Spleen (tissue), 11 donors: ENCODE measurements at regions not wholly inside any gene's neighbourhood (a gene's known extent, or its start where the extent isn't known, plus 50 kb on each side); places are given as distances from the start of the nearest gene placed in this dataset.

ENCODE experiments used
- DNase-seq: peaks from one replicate; pipeline ENCODE4 v3.0.0-alpha.2; 2020
- H3K27ac ChIP-seq, 8 donors: fragments of 200-600 bp; sonication (generic) in 7 of 8; 1 replicate in 4 of 8; 2 replicates in 4 of 8; pipeline versions ENCODE4 v1.5.0 to v1.8.0; 2016 to 2021; ENCODE audit warnings: inconsistent platforms in 4 of 8, mild to moderate bottlenecking in 4 of 8, moderate library complexity in 1 of 8
- H3K27me3 ChIP-seq, 7 donors: fragments of 200-600 bp; sonication (generic) in 6 of 7; replicated peaks in 1 of 7; 1 replicate in 4 of 7; 2 replicates in 3 of 7; pipeline versions ENCODE4 v1.5.0 to v1.8.0; 2016 to 2021; ENCODE audit warnings: inconsistent platforms in 3 of 7, mild to moderate bottlenecking in 1 of 7
- H3K36me3 ChIP-seq, 6 donors: fragments of 200-600 bp; sonication (generic) in 5 of 6; 1 replicate in 4 of 6; 2 replicates in 2 of 6; pipeline versions ENCODE4 v1.5.0 to v1.8.0; 2016 to 2021; ENCODE audit warnings: inconsistent platforms in 2 of 6
- H3K4me1 ChIP-seq, 6 donors: fragments of 200-600 bp; sonication (generic) in 5 of 6; 1 replicate in 3 of 6; 2 replicates in 3 of 6; pipeline versions ENCODE4 v1.5.0 to v1.8.0; 2016 to 2021; ENCODE audit warnings: inconsistent platforms in 3 of 6
- H3K4me3 ChIP-seq, 8 donors: fragments of 200-600 bp; sonication (generic) in 7 of 8; 1 replicate in 4 of 8; 2 replicates in 4 of 8; pipeline versions ENCODE4 v1.5.0 to v1.8.0; 2016 to 2021; ENCODE audit warnings: inconsistent platforms in 4 of 8, mild to moderate bottlenecking in 4 of 8, moderate library complexity in 2 of 8
- H3K9me3 ChIP-seq, 8 donors: fragments of 200-600 bp; sonication (generic) in 7 of 8; 1 replicate in 4 of 8; 2 replicates in 4 of 8; pipeline versions ENCODE4 v1.5.0 to v1.8.0; 2016 to 2021; ENCODE audit warnings: inconsistent platforms in 4 of 8
- POLR2A ChIP-seq, 3 donors: fragments of 450-650 bp; IDR thresholded peaks; one replicate each; pipeline ENCODE4 v1.5.1; 2017; ENCODE audit warnings: antibody characterized with exemption in 3 of 3, mild to moderate bottlenecking in 1 of 3
- POLR2AphosphoS5 ChIP-seq, 3 donors: sonication (generic); formaldehyde crosslinking; IDR thresholded peaks; one replicate each; pipeline ENCODE4 v1.5.1; 2017; ENCODE audit warnings: antibody characterized with exemption in 3 of 3
- WGBS, 5 donors: extraction: QIAGEN DNeasy Blood & Tissue Kit in 3 of 5; methylation state at CpG; one replicate each; pipeline versions ENCODE4 v1.1.5 to v1.1.7; 2013 to 2018; 5-methylcytosine and 5-hydroxymethylcytosine counted together
- intact Hi-C: fragments of 100-400 bp; cut with DNase I; formaldehyde crosslinking; loops from one replicate; pipeline ENCODE4 v1.15.0; 2023; ENCODE audit warnings: low total_unique reads
- TF ChIP-seq, protein P1 (sequence below), 11 experiments: fragments of 200-600 bp in 7 of 11; fragments of 450-650 bp in 4 of 11; sonication (generic) in 4 of 11; IDR thresholded peaks in 8 of 11; conservative IDR thresholded peaks in 3 of 11; 1 replicate in 7 of 11; 2 replicates in 4 of 11; pipeline versions ENCODE4 v1.4.0 to v1.8.0; 2016 to 2021; ENCODE audit warnings: antibody characterized with exemption in 11 of 11, inconsistent platforms in 4 of 11, mild to moderate bottlenecking in 1 of 11
- donor health status: healthy with polysubstance abuse.
- donor health status: DM: no; HTN: no; CAD: no; lungs with moderate emphysema.
- donor health status: DM: no; HTN: no; CAD: no.
- donor health status: Bipolar disorder and iron deficiency.
- donor health status: healthy.
- donor health status: DM: no; HTN: no; CAD: no.
- donor health status: DM: yes; HTN: yes; CAD: no.

DNA sequence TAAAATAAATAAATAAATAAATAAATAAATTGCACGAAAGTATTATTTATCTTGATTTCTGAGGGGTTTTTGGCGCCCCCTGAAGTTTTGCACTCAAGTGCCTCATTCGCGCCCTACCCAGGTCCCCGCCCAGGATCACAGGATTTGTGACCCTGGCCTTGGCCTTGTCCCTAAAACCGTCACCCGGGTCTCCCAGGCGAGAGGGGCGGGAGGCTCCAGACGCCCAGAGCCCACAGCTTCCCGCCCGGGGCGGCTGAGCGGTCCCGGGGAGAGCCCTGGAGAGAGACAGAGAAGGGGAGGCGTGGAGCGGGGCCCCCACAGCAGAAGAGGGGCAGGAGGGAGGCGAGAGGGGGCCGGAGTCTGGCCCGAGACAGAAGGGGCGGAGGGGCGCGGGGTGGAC is 91.8 kb upstream of the CASZ1 start:
- Histone ChIP-seq H3K36me3 (no peaks in the 10 kb centered on the region), H3K27me3 (peaks cover 0 to 94% (median 56%) of the 10 kb centered on the region in 7 donors), H3K9me3 (no peaks in the 10 kb centered on the region), H3K27ac (no peak overlapping the region), H3K4me1 (peaks cover 0 to 6% (median 2%) of the 10 kb centered on the region in 6 donors), H3K4me3 (peak overlapping the region in 1 of 8 donors; percentile 35)
- intact Hi-C loops, result no loop called here
- WGBS, 5 donors, result 4 to 11% (median 4%) methylated on average over 18 to 23 of the region's 23 CpGs
- no peak for DNase-seq
- no peak for TF ChIP-seq POLR2A (IDR thresholded peaks at IDR 0.05)
- TF ChIP-seq, protein P1, sequence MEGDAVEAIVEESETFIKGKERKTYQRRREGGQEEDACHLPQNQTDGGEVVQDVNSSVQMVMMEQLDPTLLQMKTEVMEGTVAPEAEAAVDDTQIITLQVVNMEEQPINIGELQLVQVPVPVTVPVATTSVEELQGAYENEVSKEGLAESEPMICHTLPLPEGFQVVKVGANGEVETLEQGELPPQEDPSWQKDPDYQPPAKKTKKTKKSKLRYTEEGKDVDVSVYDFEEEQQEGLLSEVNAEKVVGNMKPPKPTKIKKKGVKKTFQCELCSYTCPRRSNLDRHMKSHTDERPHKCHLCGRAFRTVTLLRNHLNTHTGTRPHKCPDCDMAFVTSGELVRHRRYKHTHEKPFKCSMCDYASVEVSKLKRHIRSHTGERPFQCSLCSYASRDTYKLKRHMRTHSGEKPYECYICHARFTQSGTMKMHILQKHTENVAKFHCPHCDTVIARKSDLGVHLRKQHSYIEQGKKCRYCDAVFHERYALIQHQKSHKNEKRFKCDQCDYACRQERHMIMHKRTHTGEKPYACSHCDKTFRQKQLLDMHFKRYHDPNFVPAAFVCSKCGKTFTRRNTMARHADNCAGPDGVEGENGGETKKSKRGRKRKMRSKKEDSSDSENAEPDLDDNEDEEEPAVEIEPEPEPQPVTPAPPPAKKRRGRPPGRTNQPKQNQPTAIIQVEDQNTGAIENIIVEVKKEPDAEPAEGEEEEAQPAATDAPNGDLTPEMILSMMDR (IDR thresholded peaks at IDR 0.05 in 8 of 11, conservative IDR thresholded peaks at IDR 0.05 in 3 of 11), result no peak
- TF ChIP-seq POLR2AphosphoS5 (IDR thresholded peaks at IDR 0.05), result no peak

DNA sequence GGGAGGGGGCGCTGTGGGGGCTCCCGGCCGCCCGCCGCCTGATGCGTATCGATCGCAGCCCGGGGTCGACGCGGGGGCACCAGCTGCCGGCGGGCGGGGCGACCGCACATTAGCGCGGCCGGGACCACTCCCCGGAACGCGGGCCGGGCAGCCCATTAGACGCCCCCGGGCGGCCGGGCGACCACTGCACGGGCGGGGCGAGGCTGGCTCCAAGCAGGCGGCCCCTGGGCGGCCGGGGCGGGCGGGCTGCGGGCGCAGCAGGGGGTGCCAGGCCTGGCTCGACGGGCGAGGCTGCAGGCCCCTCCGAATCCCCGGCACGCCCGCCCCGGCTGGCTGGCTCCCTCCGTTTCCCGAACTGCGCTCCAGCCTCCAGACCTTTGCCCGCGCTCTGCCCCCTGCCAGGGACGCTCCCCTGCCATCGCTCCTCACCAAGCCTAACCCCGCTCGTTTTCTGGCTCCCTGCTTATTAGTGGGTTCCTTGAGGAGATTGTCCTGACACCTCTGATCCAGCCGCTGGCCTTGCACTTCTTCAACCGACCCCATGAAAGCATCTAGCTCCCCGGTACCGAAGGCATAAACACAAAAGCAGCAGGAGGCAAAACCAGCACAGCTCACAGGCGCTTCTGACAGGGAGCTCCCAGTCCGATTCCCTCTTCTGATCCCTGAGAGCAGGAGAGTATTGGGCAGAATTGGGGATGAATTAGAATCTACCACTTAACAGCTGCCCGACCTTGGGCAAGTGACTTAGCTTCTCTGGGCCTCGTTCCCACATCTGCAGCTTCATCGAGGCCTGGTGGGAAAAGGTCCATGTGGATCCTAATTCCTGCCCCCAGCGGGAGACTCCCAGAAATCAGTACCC is 92.6 kb upstream of the CASZ1 start:
- Histone ChIP-seq H3K4me3 (peak overlapping the region in 1 of 8 donors; percentile 35), H3K4me1 (peaks cover 0 to 6% (median 2%) of the 10 kb centered on the region in 6 donors), H3K9me3 (no peaks in the 10 kb centered on the region), H3K27ac (no peak overlapping the region), H3K36me3 (no peaks in the 10 kb centered on the region), H3K27me3 (peaks cover 0 to 94% (median 56%) of the 10 kb centered on the region in 7 donors)
- DNase-seq, result no peak
- WGBS, 5 donors, result 26 to 65% (median 30%) methylated on average over 14 to 66 of the region's 66 CpGs
- intact Hi-C loops, result no loop called here
- TF ChIP-seq POLR2A (IDR thresholded peaks at IDR 0.05), result no peak
- TF ChIP-seq, protein P1 (IDR thresholded peaks at IDR 0.05 in 8 of 11, conservative IDR thresholded peaks at IDR 0.05 in 3 of 11), result no peak
- no peak for TF ChIP-seq POLR2AphosphoS5 (IDR thresholded peaks at IDR 0.05)

DNA sequence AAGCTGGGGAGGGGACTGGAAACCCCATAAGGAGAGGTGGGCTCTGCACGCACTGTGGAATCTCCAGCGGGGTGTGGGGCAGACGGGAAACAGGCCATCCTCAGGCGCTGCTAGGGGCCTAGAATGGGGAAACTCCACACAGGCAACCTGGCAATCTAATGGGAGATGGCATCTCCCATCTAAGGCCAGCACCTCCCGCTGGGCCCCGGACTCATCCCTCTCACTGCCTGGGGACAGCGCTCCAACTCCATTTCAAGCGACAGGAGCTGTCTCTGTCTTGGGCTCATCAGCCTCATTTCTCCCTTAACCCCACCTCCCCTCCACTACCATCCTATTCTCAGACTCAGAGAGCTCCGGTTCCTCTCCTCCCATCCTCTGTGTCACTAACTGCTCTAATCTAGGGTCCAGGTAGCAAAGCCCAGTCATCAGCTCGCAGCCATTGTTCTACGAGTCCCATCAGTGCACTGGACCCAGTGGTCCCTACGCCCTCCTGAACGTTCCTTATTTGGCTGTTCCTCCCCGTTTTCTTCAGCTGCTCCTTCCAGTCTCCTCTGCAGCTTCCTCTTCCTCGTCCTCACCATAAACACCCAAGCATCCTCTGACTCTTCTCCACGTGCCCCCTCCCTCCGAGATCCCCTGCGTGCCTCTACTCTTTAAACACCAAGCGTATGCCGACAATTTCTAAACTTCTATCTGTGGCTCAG is 93.4 kb upstream of the CASZ1 start:
- H3K9me3 ChIP-seq, result no peaks in the 10 kb centered on the region
- H3K4me3 ChIP-seq, result no peak overlapping the region
- peaks cover 0 to 96% (median 50%) of the 10 kb centered on the region in 7 donors for H3K27me3 ChIP-seq
- H3K4me1 ChIP-seq, result peaks cover 0 to 6% (median 2%) of the 10 kb centered on the region in 6 donors
- WGBS, 5 donors, result 49 to 56% (median 52%) methylated on average over 19 to 20 of the region's 20 CpGs
- DNase-seq, result no peak
- H3K27ac ChIP-seq, result no peak overlapping the region
- no peaks in the 10 kb centered on the region for H3K36me3 ChIP-seq
- TF ChIP-seq, protein P1 (IDR thresholded peaks at IDR 0.05 in 8 of 11, conservative IDR thresholded peaks at IDR 0.05 in 3 of 11), result no peak
- TF ChIP-seq POLR2A (IDR thresholded peaks at IDR 0.05) (no peak), POLR2AphosphoS5 (IDR thresholded peaks at IDR 0.05) (no peak)
- intact Hi-C loops, result no loop called here
